HG03060 (cell line): ENCODE measurements at regions not wholly inside any gene's neighbourhood (a gene's known extent, or its start where the extent isn't known, plus 50 kb on each side); places are given as distances from the start of the nearest gene placed in this dataset.
"Not testable (repeated sequence)": the region's sequence is repeated elsewhere in the genome, so short reads cannot be mapped to it uniquely, and the experiment has no call there.

Source experiments
- ATAC-seq: cut with Tn5 transposase; IDR thresholded peaks from one replicate; pipeline ENCODE4 v1.9.1; 2021; ENCODE audit warnings: low read depth, moderate number of reproducible peaks; ENCODE audit not compliant: unreplicated experiment

DNA sequence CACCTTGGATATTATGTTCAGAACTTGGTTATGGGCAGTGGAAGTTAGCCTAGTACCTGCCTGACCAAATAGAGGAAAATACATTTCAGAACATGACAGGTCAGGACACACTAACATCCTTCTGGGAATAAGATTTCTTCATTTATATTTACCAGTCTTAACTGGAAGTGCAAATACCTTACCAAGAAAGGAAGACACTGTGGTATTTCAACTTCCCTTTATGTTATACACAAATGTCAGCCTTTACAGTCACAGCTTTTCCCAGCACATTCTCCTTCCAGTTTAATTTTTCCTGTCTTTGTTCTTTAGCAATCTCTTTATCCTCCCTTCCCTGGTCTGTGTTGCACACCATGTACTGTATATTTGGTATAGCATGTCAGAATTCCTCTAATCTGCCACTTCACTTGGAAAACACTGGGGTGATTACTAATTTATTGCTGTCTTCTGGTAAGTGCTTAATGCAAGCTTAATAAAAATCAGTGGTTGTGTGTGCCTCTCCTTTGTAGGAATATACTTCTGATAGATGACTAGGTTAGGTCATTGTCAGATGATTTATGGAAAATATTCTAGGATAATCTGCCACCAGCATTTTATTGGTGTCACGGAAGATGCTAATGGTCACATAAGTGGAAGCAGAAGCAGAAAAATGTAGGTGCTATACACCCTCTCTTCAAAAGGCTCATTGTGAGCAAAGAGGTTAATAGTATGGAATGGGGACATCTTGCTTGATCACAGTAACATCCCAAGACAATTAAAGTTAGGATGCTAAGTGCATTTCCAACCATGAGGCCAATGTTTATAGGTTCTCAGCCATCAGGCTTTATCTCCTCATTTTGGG, 124.3 kb upstream of the STARD13 start:
- ATAC-seq: no peak

DNA sequence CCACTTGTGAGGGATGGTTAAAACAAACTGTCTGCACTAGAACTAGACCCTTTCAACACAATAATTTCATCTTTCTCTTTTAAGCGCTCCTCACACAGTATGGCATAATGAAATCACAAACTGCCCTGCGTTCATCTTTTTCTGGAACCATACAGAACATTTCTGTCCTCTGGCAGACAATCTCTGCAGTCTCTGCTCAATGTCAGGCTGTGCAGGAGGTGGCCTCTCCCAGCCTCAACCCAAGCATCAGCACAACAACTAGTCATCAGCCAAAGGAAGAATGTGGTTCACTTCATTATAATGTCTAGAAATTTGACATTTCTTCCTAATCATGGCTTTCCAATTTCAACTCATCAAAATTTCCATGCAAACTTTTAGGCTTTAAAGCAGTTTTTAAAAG, 125.1 kb upstream of the STARD13 start:
- ATAC-seq: no peak

DNA sequence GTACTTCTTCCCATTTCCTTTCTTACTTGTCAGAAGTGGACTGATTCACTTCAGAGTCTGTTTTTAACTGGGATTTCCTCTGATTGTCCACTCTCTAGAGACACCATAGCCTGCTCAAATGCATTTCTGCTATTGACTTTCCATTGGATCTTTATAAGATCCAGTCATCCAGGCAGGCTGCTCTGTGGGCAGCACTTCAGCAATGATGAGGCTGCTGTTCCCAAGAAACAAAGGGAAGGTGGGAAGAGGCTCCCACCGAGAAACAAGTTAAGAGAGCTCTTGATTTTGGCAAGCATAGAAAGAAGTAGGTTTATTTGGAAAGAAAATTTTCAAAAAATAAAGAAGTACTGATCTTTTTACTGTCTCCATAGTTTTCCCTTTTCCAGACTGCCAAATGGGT, 125.8 kb upstream of the STARD13 start:
- no peak for ATAC-seq

DNA sequence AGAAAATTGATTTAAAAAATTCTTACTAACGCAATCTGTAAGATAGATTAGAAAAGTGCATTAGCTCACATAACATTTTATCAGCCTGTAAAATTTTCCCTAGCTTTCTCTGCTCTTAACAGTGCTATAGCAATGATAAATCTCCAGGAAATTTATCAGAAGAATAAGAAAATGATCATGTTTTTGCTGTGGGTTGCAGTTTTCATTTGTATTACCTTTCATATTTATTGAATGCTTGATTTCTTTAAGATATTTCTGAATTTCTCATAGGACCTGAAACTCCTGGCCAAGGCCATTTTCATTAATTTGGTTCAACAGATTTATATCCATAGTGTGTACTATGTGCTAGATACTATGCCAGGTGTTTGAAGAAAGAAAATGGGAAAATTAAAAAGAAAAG, 130.3 kb upstream of the STARD13 start:
- ATAC-seq: no peak

DNA sequence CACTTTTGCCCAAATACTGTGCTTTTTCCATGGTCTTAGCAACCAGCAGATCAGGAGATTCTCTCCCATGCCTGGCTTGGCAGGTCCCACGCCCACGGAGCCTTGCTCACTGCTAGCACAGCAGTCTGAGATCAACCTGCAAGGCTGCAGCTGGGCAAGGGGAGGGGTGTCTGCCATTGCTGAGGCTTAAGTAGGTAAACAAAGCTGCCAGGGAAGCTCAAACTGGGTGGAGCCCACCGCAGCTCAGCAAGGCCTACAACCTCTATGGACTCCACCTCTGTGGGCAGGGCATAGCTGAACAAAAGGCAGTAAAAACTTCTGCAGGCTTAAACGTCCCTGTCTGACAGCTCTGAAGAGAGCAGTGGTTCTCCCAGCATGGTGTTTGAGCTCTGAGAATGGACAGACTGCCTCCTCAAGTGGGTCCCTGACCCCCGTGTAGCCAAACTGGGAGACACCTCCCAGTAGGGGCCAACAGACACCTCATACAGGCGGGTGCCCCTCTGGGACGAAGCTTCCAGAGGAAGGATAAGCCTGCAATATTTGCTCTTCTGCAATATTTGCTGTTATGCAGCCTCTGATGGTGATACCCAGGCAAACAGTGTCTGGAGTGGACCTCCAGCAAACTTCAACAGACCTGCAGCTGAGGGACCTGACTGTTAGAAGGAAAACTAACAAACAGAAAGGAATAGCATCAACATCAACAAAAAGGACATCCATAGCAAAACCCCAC, 132.8 kb upstream of the STARD13 start:
- not testable (repeated sequence) for ATAC-seq

DNA sequence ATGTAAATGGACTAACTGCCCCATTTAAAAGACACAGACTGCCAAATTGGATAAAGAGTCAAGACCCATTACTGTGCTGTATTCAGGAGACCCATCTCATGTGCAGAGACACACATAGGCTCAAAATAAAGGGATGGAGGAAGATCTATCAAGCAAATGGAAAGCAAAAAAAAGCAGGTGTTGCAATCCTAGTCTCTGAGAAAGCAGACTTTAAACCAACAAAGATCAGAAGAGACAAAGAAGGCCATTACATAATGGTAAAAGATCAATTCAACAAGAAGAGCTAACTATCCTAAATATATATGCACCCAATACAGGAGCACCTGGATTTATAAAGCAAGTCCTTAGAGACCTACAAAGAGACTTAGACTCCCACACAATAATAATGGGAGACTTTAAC, 134.6 kb upstream of the STARD13 start:
- ATAC-seq: not testable (repeated sequence)

DNA sequence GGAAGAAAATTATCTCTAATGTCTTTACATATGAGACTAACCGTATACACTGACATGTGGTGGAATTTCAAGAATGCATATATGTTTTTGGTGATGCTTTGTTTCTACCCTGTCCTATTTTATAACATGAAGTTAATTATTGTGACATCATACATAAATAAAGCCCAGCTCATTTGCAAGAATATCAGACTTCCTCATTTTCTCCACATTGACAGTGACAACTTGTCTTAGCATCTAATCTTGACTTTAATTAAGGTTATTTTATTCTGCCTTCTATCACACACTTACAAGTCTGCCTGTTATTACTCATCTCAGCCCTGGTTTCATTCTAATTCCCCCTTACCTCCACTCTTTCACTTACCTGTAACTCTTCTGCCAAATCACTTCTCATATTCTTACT, 140.6 kb upstream of the STARD13 start:
- no peak for ATAC-seq

DNA sequence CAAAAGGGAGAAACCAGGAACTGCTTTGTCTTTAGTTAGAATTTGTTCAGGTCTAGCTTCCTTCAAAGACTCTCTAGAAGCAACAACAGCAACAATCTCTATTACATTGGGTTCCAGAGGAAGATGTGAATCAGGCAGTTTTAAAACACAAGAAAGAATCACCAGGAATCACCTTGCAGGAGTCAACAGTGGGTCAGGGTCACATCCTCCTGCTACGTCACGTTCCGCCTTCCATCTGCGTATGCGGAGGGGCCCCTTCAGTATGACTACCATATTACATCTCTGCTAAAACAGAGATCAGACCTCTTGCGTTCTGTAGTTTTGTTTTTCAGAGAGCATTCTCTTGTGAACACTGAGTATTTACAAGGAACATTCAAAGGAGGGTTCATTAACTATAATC, 147.8 kb upstream of the STARD13 start:
- ATAC-seq: no peak

DNA sequence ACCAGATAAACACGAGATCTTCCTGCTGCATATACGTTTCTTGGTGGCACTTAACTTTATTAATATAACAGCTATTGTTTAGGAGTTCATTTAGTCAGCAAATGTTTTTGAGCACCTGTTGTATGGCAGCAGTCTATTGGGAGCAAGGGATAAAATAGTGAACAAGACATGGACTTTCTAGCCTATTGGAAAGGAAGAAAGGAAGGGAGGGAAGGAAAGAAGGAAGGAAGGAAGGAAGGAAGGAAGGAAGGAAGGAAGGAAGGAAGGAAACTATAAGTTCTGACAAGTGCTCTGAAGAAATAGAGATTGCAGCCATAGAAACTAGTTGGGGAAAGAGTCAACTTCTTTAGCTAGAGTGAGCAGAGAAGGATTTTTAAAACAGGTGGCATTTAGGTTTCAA, 149.1 kb upstream of the STARD13 start:
- no peak for ATAC-seq

DNA sequence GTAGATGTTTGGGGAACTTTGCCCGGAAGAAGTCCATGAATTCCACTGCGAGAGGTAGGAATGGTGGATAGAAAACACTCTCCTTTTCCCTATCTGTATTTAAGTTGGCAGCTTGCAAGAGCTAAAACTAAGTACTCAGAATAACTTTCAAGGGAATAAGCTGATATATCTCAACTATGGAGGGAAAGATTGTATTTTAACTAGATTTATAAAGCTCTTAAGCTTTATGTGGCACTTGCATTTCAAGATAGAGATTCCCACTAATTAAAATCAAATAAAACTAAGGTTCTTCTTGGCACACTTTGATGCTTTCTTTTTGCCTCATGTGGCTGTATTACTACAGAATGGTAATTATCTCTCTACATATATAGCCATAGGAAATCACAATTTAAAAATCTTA, 149.7 kb upstream of the STARD13 start:
- no peak for ATAC-seq

DNA sequence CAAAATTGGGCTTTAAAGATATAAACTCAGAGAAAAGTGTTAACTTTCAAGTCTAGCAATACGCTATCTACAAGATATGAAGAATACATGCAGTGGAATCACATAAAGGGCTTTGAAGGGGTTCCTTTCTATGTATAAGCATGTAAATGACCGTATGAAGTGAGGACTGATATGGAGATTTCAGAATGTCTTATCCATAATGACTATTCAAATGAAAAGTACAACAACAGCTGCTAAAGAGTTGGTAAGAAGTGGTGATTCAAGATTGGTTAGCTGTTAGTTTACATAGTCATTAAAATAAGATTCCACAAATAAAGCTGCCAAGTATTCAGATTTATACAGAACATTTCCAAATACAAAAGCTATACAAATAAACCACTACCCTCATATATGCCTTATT, 153.4 kb upstream of the STARD13 start:
- no peak for ATAC-seq

DNA sequence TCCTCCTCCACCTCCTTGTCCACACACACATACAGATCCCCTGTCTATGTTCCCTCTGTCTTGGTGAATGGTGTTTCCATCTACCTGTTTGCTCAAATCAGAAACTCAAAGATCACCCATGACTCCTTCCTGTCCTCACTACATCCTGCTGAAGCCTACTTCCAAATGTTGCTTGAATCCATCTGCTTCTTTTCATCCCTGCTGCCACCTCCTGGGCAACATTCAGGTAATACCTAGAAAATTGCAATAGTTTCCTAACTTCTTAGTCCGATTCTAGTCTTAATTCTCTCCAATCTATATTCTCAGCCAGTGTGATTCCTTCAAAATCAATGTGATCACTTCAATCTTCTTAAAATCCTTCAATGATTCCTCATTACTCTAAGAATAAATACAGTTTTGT, 155.5 kb upstream of the STARD13 start:
- no peak for ATAC-seq

DNA sequence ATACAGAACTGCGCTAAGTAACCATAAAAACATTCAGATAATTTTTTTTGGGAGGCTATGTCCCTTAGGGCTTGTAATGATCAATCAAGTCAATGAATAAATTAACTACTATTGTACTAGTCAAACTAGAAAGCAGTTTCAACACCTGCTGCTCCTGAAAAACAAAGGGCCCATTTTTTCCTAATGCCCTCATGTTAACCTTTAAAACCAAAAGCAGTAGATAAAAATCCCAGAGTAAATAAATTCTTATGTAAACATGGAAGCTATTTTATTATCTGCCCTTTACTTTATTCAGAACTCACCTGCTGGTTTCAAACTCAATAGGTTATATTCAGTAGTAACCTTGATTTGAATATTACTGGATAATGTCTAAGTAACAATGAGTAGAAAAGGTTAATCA, 159.5 kb upstream of the STARD13 start:
- no peak for ATAC-seq

DNA sequence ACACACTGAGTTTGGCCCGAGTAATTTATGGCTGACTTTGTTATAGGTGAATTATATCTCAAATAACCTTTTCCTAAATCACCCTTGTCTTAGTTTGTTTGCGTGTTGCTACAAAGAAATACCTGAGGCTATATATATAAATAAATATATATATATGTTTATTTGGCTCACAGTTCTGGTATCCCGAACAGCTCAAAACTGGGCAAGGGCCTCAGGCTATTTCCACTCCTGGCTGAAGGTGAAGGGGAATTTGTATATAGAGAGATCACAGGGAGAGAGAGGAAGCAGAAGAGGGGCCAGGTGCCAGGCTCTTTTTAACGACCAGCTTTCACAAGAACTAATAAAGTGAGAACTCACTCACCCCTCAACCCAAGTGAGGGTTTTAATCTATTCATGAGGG, 159.9 kb upstream of the STARD13 start:
- ATAC-seq: no peak

DNA sequence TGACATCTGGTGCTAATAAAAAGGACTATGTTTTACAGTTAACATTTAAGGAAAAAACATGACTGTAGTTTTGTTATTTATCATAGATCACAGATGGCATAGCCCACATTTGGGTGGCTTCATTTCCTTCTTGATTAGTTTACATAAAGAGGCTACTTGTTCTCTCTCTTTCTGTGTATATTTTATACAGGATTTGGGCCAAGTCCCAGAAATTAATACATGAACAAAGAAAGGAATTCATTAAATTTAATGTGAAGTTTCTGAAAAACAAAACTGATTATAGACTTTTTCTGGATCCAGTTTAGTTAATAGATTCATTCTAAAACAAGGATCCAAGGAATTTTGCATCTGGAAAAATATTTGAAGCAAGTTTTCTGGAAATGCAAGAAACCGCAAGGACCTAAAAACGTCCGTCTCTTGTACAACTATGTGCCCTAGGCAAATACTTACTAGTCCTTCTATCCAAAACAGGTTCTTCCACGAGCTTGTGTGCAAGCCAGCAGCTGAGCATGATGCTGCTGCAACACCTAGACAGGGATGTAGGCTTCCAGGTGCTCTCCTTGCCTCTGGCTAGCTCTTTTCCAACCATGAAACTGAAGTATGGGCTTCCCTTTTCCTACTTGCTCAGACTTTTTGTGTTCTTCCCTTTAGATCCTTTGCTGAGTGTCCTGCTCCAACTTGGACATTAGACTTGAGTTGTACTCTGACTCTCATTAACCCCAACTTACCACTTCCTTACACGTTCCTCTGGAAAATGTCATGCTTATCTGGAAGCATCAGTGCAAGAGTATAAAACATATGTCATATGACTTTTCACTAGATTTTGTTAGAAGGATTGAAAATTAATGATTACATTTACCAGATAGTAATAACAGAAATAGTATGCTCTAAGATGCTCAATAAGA, 161.5 kb upstream of the STARD13 start:
- no peak for ATAC-seq

DNA sequence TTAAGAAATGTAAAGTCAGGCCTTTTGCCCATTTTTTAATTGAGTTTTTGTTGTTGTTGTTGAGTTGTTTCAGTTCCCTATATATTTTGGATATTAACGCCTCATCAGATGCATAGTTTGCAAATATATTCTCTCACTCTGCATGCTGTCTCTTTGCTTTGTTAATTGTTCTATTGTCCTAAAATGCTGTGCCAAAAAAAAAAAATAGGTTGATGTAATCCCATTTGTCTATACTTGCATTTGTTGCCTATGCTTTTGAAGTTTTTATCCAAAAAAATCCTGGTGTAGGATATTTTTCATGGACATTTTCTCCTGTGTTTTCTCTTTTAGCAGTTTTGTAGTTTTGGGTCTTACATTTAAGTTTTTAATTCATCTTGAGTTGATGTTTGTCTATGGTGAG, 163.3 kb upstream of the STARD13 start:
- no peak for ATAC-seq

DNA sequence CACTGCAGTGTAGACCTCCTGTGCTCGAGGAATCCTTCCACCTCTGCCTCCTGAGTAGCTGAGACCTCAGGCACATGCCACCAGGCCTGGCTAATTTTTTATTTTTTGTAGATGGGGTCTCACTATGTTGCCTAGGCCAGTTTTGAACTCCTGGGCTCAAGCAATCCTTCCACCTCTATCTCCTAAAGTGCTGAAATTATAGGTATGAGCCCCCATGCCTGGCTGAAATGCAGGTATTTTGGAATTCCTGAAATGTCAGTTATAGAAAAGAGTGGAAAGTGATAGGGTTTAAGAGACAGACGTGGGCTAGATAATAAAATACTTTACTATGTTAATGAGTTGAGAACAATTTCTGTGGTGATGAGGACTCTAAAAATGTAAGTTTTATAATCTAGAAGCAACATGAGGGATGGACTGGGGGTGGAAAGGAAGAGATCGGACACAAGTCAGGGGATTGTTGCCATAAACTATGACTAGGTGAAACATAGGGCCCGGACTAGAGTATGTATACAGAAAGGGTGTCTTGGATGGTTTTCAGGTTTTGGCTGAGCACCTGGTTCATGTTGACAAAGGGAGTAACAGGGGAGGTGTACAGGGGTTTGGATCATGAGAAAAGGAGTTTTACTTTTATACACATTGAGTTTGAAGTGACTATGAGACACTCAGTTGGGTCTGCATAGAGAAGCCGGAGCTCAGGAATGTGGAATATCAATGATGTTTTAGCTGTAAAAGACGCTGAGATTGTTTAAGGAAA, 165.6 kb upstream of the STARD13 start:
- no peak for ATAC-seq

DNA sequence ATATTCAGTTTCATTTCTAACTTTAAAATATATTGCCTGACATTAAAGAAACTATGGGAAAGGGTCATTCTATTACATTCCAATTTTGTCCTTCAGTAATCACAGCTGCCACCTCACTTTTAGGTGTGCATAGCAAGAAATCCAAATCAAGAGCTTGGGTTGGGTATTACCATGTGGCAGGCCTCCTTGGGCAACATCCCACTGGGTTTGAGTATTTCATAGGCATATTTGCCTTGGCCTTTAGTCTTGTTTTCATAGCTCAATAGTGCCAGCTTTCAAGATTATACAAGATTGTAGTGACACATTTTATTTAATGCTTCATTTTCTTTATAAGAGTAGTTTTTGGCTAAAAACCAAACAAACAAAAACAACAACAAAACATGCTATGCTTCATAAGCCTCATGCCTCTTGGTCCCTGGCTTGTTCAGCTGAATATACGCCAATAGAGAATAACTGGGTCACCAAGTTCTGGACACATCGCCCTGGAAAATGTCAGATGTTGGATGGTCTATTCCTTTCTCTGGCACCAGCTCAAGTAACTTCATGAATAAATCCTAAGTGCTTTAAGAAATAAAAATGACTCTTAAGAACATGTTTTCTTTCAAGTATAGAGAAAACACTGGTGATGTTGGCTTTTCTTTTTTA, 167.4 kb upstream of the STARD13 start:
- ATAC-seq: no peak

DNA sequence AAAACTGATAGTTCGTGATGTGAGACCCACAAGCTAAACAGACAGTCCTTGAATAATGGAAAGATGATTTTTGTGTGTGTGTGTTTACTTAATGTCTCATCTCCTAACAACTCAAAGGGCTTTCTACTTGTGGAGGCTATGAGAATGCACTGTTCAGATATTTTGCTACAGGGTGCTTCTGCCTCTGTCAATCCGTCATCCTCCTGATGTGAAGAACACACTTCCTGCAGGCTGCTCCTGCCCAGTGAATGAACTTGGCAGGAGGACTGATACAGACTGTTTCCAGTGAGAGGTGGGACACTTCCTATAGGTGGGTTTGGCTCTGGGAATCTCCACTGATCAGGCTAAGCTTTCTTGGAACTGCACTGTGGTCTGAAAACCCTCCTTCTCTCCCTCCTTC, 168.4 kb upstream of the STARD13 start:
- ATAC-seq: no peak
